H1 (cell line): ENCODE measurements at regions not wholly inside any gene's neighbourhood (a gene's known extent, or its start where the extent isn't known, plus 50 kb on each side); places are given as distances from the start of the nearest gene placed in this dataset.

Experiments used
- CTCF ChIA-PET: fragments of 300-600 bp; sonication (Branson Sonifier 250); formaldehyde crosslinking; loops from one replicate; lab custom pipeline; 2021; ENCODE audit not compliant: partially characterized antibody; lab: Charles Lee
- POLR2A ChIA-PET: fragments of 300-600 bp; sonication (Branson Sonifier 250); formaldehyde crosslinking; loops from one replicate; lab custom pipeline; 2021; ENCODE audit warnings: inconsistent platforms; ENCODE audit not compliant: partially characterized antibody; lab: Charles Lee
- DNase-seq, 2 experiments: peaks; one replicate each; pipeline versions ENCODE4 v3.0.0 to v3.0.0-alpha.2; 2010 to 2022; ENCODE audit warnings: low spot score in 2 of 2, low read depth in 1 of 2, mixed read lengths in 1 of 2
- FAIRE-seq: peaks from 2 replicates; lab custom pipeline; 2011; peaks lifted over from hg19 to GRCh38; lab: Jason Lieb, UNC
- H2AFZ ChIP-seq: 2 replicates; pipeline ENCODE4 v1.8.1; 2012; ENCODE audit warnings: low read length, inconsistent platforms
- H2AK5ac ChIP-seq: 2 replicates; pipeline ENCODE4 v1.6.1; 2013; ENCODE audit warnings: low read depth, low read length
- H2BK120ac ChIP-seq: replicated peaks from 2 replicates; pipeline ENCODE3; 2013; ENCODE audit warnings: low read depth, low read length, inconsistent platforms
- H2BK12ac ChIP-seq: 2 replicates; pipeline ENCODE4 v1.6.1; 2013; ENCODE audit warnings: low read depth, low read length
- H2BK15ac ChIP-seq: 2 replicates; pipeline ENCODE4 v1.6.1; 2013; ENCODE audit warnings: low read length
- H2BK20ac ChIP-seq: 2 replicates; pipeline ENCODE4 v1.6.1; 2013; ENCODE audit warnings: low read length
- H2BK5ac ChIP-seq: 2 replicates; pipeline ENCODE4 v1.6.1; 2013; ENCODE audit warnings: low read depth, low read length
- H3K14ac ChIP-seq: 2 replicates; pipeline ENCODE4 v1.6.1; 2013; ENCODE audit warnings: inconsistent platforms; ENCODE audit not compliant: insufficient read length
- H3K18ac ChIP-seq: 2 replicates; pipeline ENCODE4 v1.6.1; 2013; ENCODE audit warnings: low read length; ENCODE audit errors: extremely low read depth
- H3K23ac ChIP-seq: 2 replicates; pipeline ENCODE4 v1.6.1; 2013; ENCODE audit warnings: inconsistent platforms; ENCODE audit not compliant: insufficient read length
- H3K23me2 ChIP-seq: 2 replicates; pipeline ENCODE4 v1.6.1; 2013; ENCODE audit warnings: low read depth, low read length
- H3K27ac ChIP-seq: 2 replicates; pipeline ENCODE4 v1.6.1; 2011; ENCODE audit warnings: low read depth, low read length, inconsistent platforms
- H3K27me3 ChIP-seq, 4 experiments: replicated peaks in 1 of 4; 1 replicate in 1 of 4; 2 replicates in 3 of 4; pipeline versions ENCODE4 v1.6.1 to v1.8.1; 2011 to 2013; ENCODE audit warnings: low read length in 3 of 4, mild to moderate bottlenecking in 3 of 4, inconsistent platforms in 2 of 4, mixed read lengths in 2 of 4, moderate library complexity in 1 of 4; ENCODE audit not compliant: control insufficient read depth in 3 of 4, insufficient read depth in 3 of 4; ENCODE audit errors: extremely low read depth in 1 of 4
- H3K36me3 ChIP-seq, 4 experiments: 2 replicates each; pipeline versions ENCODE4 v1.6.1 to v1.8.1; 2011 to 2013; ENCODE audit warnings: mild to moderate bottlenecking in 4 of 4, low read length in 3 of 4, moderate library complexity in 2 of 4, control low read depth in 1 of 4, inconsistent platforms in 1 of 4; ENCODE audit not compliant: insufficient read depth in 4 of 4, control insufficient read depth in 2 of 4
- H3K4ac ChIP-seq: replicated peaks from 2 replicates; pipeline ENCODE3; 2013; ENCODE audit warnings: low read length, low read depth, mixed read lengths, inconsistent platforms; ENCODE audit not compliant: insufficient read length
- H3K4me1 ChIP-seq, 4 experiments: replicated peaks in 1 of 4; 1 replicate in 1 of 4; 2 replicates in 3 of 4; pipeline versions ENCODE4 v1.6.1 to v1.8.1; 2011 to 2013; ENCODE audit warnings: low read length in 3 of 4, inconsistent platforms in 2 of 4, mixed read lengths in 1 of 4; ENCODE audit not compliant: insufficient read depth in 4 of 4, control insufficient read depth in 3 of 4
- H3K4me2 ChIP-seq, 2 experiments: 2 replicates each; pipeline versions ENCODE4 v1.6.1 to v1.8.1; 2011 to 2013; ENCODE audit warnings: low read depth in 2 of 2, low read length in 2 of 2, control low read depth in 1 of 2, inconsistent platforms in 1 of 2, mild to moderate bottlenecking in 1 of 2; ENCODE audit not compliant: insufficient read depth in 1 of 2
- H3K4me3 ChIP-seq, 4 experiments: fragments of 200-600, 300-600 bp in 1 of 4; sonication (generic), shearing (Covaris generic), sonication (Bioruptor Twin) in 1 of 4; 2 replicates each; pipeline versions ENCODE4 v1.5.1 to v1.8.1; 2011 to 2016; ENCODE audit warnings: low read length in 4 of 4, low read depth in 3 of 4, control low read depth in 2 of 4, inconsistent platforms in 2 of 4, mild to moderate bottlenecking in 2 of 4, mixed read lengths in 1 of 4, moderate library complexity in 1 of 4; ENCODE audit not compliant: insufficient read depth in 2 of 4; ENCODE audit errors: extremely low read depth in 1 of 4
- H3K56ac ChIP-seq: replicated peaks from 2 replicates; pipeline ENCODE3; 2013; ENCODE audit warnings: low read depth, mild to moderate bottlenecking, mixed read lengths, low read length, inconsistent platforms; ENCODE audit not compliant: insufficient read length
- H3K79me1 ChIP-seq: 2 replicates; pipeline ENCODE4 v1.6.1; 2013; ENCODE audit warnings: low read depth, low read length, control low read depth
- H3K79me2 ChIP-seq, 2 experiments: 2 replicates each; pipeline versions ENCODE4 v1.6.1 to v1.8.1; 2012 to 2013; ENCODE audit warnings: low read length in 2 of 2, mild to moderate bottlenecking in 2 of 2, inconsistent platforms in 1 of 2; ENCODE audit not compliant: insufficient read depth in 2 of 2, control insufficient read depth in 1 of 2
- H3K9ac ChIP-seq, 4 experiments: replicated peaks in 1 of 4; 1 replicate in 1 of 4; 2 replicates in 3 of 4; pipeline versions ENCODE4 v1.6.1 to v1.8.1; 2011 to 2013; ENCODE audit warnings: low read depth in 3 of 4, low read length in 3 of 4, control low read depth in 2 of 4, mild to moderate bottlenecking in 2 of 4, moderate library complexity in 2 of 4, inconsistent platforms in 1 of 4; ENCODE audit errors: extremely low read depth in 1 of 4
- H3K9me3 ChIP-seq, 2 experiments: 2 replicates each; pipeline versions ENCODE4 v1.6.1 to v1.8.1; 2012 to 2013; ENCODE audit warnings: mild to moderate bottlenecking in 2 of 2, moderate library complexity in 2 of 2, control low read depth in 1 of 2, inconsistent platforms in 1 of 2, low read depth in 1 of 2, low read length in 1 of 2, mixed read lengths in 1 of 2; ENCODE audit not compliant: insufficient read depth in 2 of 2
- H4K20me1 ChIP-seq, 2 experiments: replicated peaks in 1 of 2; 2 replicates each; pipeline versions ENCODE3 to v1.8.1; 2011 to 2013; ENCODE audit warnings: inconsistent platforms in 2 of 2, low read length in 2 of 2, mild to moderate bottlenecking in 1 of 2; ENCODE audit not compliant: insufficient read depth in 2 of 2, control insufficient read depth in 1 of 2
- H4K5ac ChIP-seq: 2 replicates; pipeline ENCODE4 v1.6.1; 2013; ENCODE audit warnings: low read length, low read depth, mixed read lengths, inconsistent platforms; ENCODE audit not compliant: insufficient read length
- H4K8ac ChIP-seq: 2 replicates; pipeline ENCODE4 v1.8.0; 2013; ENCODE audit warnings: mild to moderate bottlenecking, moderate library complexity, low read length, inconsistent platforms; ENCODE audit not compliant: insufficient read depth; ENCODE audit errors: extremely low read depth
- H4K91ac ChIP-seq: replicated peaks from 2 replicates; pipeline ENCODE3; 2013; ENCODE audit warnings: low read length, mixed read lengths, inconsistent platforms; ENCODE audit not compliant: insufficient read length
- BACH1 ChIP-seq: IDR thresholded peaks from 2 replicates; pipeline ENCODE4 v1.6.1; 2012; ENCODE audit warnings: low read length, improper control_type of control experiment
- CHD1 ChIP-seq: IDR thresholded peaks from 2 replicates; pipeline ENCODE4 v1.6.1; 2012; ENCODE audit warnings: low read depth, low read length, improper control_type of control experiment
- CHD2 ChIP-seq: IDR thresholded peaks from 2 replicates; pipeline ENCODE4 v1.6.1; 2012; ENCODE audit warnings: low read length, improper control_type of control experiment
- CTBP2 ChIP-seq: IDR thresholded peaks from 2 replicates; pipeline ENCODE4 v1.7.0; 2011; ENCODE audit warnings: borderline replicate concordance, mild to moderate bottlenecking, moderate library complexity, mixed read lengths, low read length; ENCODE audit not compliant: insufficient read depth, insufficient read length
- EGR1 ChIP-seq: IDR thresholded peaks from 2 replicates; pipeline ENCODE4 v1.6.1; 2011; ENCODE audit warnings: low read depth, low read length, borderline replicate concordance
- EP300 ChIP-seq, 2 experiments: IDR thresholded peaks; 1 replicate in 1 of 2; 2 replicates in 1 of 2; pipeline ENCODE4 v1.6.1; 2011 to 2012; ENCODE audit warnings: low read depth in 2 of 2, low read length in 2 of 2, mild to moderate bottlenecking in 2 of 2, borderline replicate concordance in 1 of 2, inconsistent platforms in 1 of 2, moderate library complexity in 1 of 2
- POLR2AphosphoS5 ChIP-seq: IDR thresholded peaks from 2 replicates; pipeline ENCODE4 v1.6.1; 2011; ENCODE audit warnings: low read depth, low read length
- RAD21 ChIP-seq, 2 experiments: IDR thresholded peaks in 1 of 2; conservative IDR thresholded peaks in 1 of 2; 2 replicates each; pipeline ENCODE4 v1.6.1; 2011; ENCODE audit warnings: low read depth in 2 of 2, low read length in 2 of 2, improper control_type of control experiment in 1 of 2, inconsistent platforms in 1 of 2, mild to moderate bottlenecking in 1 of 2, moderate library complexity in 1 of 2
- SP4 ChIP-seq: IDR thresholded peaks from 2 replicates; pipeline ENCODE4 v1.6.1; 2012; ENCODE audit warnings: low read length, inconsistent platforms
- TEAD4 ChIP-seq: IDR thresholded peaks from 2 replicates; pipeline ENCODE4 v1.6.1; 2012; ENCODE audit warnings: low read depth, low read length, inconsistent platforms, mixed read lengths
- WGBS, 2 experiments: shearing (Covaris generic) in 1 of 2; methylation state at CpG; one replicate each; pipeline versions ENCODE4 v1.1.6 to v1.1.7; 2013 to 2015; ENCODE audit warnings: low lambda C conversion rate in 2 of 2, mixed read lengths in 2 of 2, inconsistent platforms in 1 of 2, low coverage in 1 of 2, missing lambda C conversion rate in 1 of 2; ENCODE audit not compliant: insufficient replicate concordance in 2 of 2, insufficient coverage in 1 of 2, insufficient read length in 1 of 2; ENCODE audit errors: extremely low coverage in 1 of 2, missing lambda C conversion rate in 1 of 2; 5-methylcytosine and 5-hydroxymethylcytosine counted together
- TF ChIP-seq, protein P1 (sequence below), 3 experiments: IDR thresholded peaks; 1 replicate in 2 of 3; 2 replicates in 1 of 3; pipeline versions ENCODE4 v1.5.1 to v1.6.1; 2011; ENCODE audit warnings: low read length in 3 of 3, mild to moderate bottlenecking in 3 of 3, inconsistent platforms in 2 of 3, low read depth in 1 of 3, moderate library complexity in 1 of 3; ENCODE audit not compliant: insufficient read depth in 1 of 3; ENCODE audit errors: control extremely low read depth in 1 of 3

- H3K79me2 ChIP-seq = no peaks in the 10 kb centered on the region
- H4K91ac ChIP-seq = no peak overlapping the region
- no peak overlapping the region; the same call in 1 of the 2 replicates for H4K8ac ChIP-seq
- H4K20me1 ChIP-seq = no peaks in the 10 kb centered on the region
- FAIRE-seq (no peak), DNase-seq (no peak)
- no peak overlapping the region for H4K5ac ChIP-seq
- no peak overlapping the region for H2BK120ac ChIP-seq
- no peak overlapping the region for H2BK5ac ChIP-seq
- H3K27ac ChIP-seq = no peak overlapping the region
- H2BK20ac ChIP-seq = no peak overlapping the region
- ChIA-PET CTCF (interaction anchor here (1.0 to 3.4 kb wide), 3 partner anchors 12 to 16 kb away, joined by 5 to 10 read pairs (median 8); no protein-coding TSS in a partner anchor), POLR2A (no interaction called here)
- no peaks in the 10 kb centered on the region for H3K36me3 ChIP-seq
- H3K23ac ChIP-seq = no peak overlapping the region
- no peak overlapping the region for H3K56ac ChIP-seq
- no peak overlapping the region for H3K18ac ChIP-seq
- H2BK15ac ChIP-seq = no peak overlapping the region
- H3K4me2 ChIP-seq = no peak overlapping the region
- H3K9ac ChIP-seq = no peak overlapping the region
- no peak overlapping the region for H3K14ac ChIP-seq
- 93% methylated on average over 4 of the region's 4 CpGs; no CpG with 5 or more reads in 1 of the 2 experiments for WGBS, 2 experiments
- H3K4me3 ChIP-seq = no peak overlapping the region
- H2AFZ ChIP-seq = no peak overlapping the region
- no peaks in the 10 kb centered on the region for H3K23me2 ChIP-seq
- H2AK5ac ChIP-seq = no peak overlapping the region
- no peaks in the 10 kb centered on the region for H3K27me3 ChIP-seq
- no peaks in the 10 kb centered on the region for H3K79me1 ChIP-seq
- H3K4me1 ChIP-seq = no peaks in the 10 kb centered on the region
- peaks cover 6 to 12% of the 10 kb centered on the region in 2 experiments; a peak in 3 of 4 replicates for H3K9me3 ChIP-seq
- H3K4ac ChIP-seq = no peak overlapping the region
- no peak overlapping the region for H2BK12ac ChIP-seq
- no peak for TF ChIP-seq POLR2AphosphoS5
- no peak for TF ChIP-seq EP300 (IDR thresholded peaks at IDR 0.05; ENCODE audit: borderline replicate concordance in 1 of 2, low read depth in 2 of 2, low read length in 2 of 2)
- TF ChIP-seq, protein P1, sequence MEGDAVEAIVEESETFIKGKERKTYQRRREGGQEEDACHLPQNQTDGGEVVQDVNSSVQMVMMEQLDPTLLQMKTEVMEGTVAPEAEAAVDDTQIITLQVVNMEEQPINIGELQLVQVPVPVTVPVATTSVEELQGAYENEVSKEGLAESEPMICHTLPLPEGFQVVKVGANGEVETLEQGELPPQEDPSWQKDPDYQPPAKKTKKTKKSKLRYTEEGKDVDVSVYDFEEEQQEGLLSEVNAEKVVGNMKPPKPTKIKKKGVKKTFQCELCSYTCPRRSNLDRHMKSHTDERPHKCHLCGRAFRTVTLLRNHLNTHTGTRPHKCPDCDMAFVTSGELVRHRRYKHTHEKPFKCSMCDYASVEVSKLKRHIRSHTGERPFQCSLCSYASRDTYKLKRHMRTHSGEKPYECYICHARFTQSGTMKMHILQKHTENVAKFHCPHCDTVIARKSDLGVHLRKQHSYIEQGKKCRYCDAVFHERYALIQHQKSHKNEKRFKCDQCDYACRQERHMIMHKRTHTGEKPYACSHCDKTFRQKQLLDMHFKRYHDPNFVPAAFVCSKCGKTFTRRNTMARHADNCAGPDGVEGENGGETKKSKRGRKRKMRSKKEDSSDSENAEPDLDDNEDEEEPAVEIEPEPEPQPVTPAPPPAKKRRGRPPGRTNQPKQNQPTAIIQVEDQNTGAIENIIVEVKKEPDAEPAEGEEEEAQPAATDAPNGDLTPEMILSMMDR (IDR thresholded peaks at IDR 0.05; ENCODE audit: control extremely low read depth in 1 of 3, insufficient read depth in 1 of 3, low read depth in 1 of 3, low read length in 3 of 3) = no peak
- no peak for TF ChIP-seq CHD1
- TF ChIP-seq EGR1 = no peak
- TF ChIP-seq CHD2 = no peak
- no peak for TF ChIP-seq TEAD4
- TF ChIP-seq RAD21 (IDR thresholded peaks at IDR 0.05 in 1 of 2, conservative IDR thresholded peaks at IDR 0.05 in 1 of 2; ENCODE audit: low read depth in 2 of 2, low read length in 2 of 2) = no peak
- TF ChIP-seq SP4 = no peak
- no peak for TF ChIP-seq BACH1
- TF ChIP-seq CTBP2 = no peak
Measured at GRCh38 chr18:78891185-78891762, 88.3 kb upstream of the SALL3 start.
